Tongue (tissue), 1 donor: ENCODE measurements at regions not wholly inside any gene's neighbourhood (a gene's known extent, or its start where the extent isn't known, plus 50 kb on each side); places are given as distances from the start of the nearest gene placed in this dataset.

Experiments used
- DNase-seq: peaks from one replicate; pipeline ENCODE4 v3.0.0-alpha.2; 2015

GRCh38 chr2:102967451-102967850 is 205.6 kb downstream of the TMEM182 start:
- DNase-seq: no peak

DNA sequence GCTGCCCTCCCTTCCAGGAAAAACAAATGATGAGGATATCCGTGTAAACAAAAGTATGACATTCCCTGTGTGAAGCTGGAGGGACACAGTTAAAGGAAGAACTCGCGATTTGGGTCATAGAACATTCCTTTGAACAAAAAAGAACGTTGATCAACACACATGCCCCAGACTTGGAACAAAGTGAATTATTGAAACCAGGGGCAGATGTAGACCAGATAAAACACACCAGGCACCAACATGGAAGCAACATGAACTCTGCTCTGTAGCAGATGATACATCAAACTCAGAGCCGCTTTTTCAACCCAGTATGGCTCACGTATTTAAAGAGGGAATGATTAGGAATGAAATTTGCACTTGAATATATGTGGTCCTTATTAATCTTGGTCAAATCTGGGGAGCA is 206.5 kb downstream of the TMEM182 start:
- DNase-seq: no peak

DNA sequence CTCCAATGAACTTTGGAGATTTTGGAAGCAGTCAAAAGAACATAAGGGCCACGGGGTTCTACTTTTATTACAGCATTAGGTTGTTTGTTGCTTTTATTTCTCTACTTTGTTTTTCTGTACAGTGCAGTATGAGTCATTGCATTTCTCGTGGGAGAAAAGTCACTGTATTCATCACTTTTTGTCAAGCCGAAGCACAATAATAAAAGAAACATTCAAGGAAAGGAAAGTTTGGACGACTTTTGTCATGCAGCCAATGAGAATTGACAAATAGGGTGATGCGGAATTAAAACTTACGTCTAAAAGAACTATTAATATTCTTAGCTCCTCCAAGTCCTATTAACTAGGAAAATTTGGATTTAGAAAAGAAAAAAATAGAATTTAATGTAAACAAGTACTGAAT is 209.9 kb downstream of the TMEM182 start:
- no peak for DNase-seq

- DNase-seq: peak; percentile 71
Observed at GRCh38 chr2:102975996-102976975, 214.5 kb downstream of the TMEM182 start.

DNA sequence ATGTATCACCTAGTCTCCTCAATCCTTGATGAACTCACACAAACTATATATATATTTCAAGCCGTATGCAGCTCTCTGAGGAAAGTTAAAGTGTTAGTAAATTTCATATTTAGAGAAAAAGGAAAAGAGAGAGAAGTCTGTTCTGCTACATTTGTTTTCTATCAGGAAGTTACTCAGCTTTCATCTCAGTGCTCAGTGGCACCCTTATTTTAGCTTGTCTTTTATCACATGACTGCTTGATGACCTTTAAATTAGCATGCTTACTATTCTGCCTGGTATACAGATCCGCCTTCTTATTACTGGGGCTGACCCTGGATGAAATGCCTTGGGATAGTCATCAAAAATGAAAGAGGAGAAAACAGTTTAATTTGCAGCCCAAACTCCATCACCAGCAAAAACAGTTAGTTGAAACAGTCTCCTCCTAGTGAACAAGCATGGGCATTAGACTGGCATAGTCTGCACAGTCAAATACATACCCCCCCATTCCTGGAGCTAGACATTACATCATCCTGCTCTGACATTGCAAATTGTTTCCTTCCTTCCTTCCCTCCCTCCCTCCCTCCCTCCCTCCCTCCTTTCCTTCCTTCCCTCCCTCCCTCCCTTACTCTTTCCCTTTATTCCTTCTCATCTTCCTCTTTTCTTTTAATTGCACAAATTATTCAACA is 215.7 kb downstream of the TMEM182 start:
- no peak for DNase-seq

DNA sequence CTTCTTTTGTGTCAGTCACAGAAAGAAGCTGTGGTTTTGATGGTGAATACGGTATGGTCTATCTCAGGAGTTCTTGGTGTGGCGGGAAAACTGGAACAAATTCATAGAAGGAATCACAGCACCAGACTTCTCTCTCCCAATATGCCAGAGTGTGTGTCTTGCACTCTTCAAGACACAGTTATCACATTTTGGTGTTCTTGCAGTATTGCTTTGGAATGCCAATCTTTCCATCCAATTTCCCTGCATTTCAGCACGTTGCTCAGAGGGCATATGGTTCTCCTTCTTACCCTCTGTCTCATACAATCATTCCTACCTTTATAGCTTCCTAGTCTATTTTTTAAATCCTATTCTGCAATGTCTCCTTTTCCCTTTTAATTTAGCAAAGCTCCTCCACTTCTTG is 216.3 kb downstream of the TMEM182 start:
- no peak for DNase-seq

DNA sequence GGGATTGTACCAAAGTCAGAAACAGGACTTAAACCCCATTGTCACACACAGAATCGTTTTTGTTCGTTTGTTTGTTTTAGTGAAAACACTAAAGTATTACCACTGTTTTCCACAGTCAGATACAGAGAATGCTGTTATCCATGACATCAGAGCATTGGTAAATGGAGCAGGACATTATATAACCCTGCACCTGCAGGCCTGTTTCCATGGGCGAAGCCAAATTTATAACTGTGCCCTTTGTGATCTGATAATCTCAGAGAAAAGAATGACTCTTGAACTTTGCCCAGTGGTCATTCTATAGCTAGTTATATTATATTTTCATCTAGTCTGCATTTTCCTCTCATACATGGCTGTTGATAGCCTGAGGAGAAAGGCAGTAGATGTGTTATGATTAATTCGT is 217.6 kb downstream of the TMEM182 start:
- DNase-seq: no peak

- no peak for DNase-seq
Observed at GRCh38 chr2:102983786-102984185, 222.0 kb downstream of the TMEM182 start.

GRCh38 chr2:102986826-102987490 is 225.1 kb downstream of the TMEM182 start:
- no peak for DNase-seq

GRCh38 chr2:102992607-102993006 is 230.8 kb downstream of the TMEM182 start:
- DNase-seq: no peak

GRCh38 chr2:102999958-103000357 is 238.1 kb downstream of the TMEM182 start:
- no peak for DNase-seq

- DNase-seq: no peak
Observed at GRCh38 chr2:103002954-103003353, 241.1 kb downstream of the TMEM182 start.

- no peak for DNase-seq
Observed at GRCh38 chr2:103003750-103004260, 242.0 kb downstream of the TMEM182 start.

DNA sequence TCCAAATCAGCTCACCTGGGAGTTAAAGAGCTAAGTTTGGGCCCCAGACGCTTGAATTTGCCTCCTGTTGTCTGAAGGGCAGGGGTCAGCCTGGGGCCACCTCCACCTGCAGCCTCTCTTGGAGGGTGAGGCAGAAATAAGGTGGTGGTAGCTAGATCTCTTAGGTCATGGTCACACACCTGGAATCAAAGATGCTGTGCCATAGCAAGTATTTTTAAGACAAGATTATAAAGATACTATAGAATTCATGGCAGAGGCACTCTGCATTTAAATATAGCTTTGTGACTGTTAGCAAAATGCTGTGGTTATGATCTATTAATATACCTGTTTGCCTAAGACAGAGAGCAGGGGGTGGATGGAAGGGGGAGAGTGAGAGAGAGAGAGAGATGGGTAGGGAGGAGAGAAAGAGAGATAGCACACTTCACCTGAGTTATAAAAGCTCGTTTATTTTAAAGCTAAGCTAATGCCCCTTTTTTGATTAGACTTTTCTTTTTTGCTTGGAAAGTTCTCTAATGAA is 242.7 kb downstream of the TMEM182 start:
- DNase-seq: no peak

- DNase-seq: no peak
Observed at GRCh38 chr2:103005393-103005792, 243.6 kb downstream of the TMEM182 start.

DNA sequence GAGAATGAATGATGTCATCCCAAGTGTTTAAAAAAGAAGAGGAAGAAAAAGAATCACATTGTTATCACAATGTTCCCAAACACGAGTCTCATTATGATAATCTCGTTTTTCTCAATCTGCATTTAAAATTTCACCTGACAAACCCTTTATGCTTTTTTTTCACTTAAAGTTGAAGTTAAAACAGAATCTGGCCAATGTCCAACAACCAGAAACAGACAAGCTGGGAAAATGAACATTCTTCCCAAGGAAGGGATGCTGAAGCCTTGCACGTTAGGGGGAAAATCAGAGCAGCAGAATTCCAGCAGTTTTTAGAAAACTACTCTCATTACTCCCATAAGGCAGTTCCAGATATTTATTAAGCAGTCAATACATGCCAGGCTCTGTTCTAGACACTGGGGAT is 245.3 kb downstream of the TMEM182 start:
- no peak for DNase-seq

GRCh38 chr2:103008586-103008985 is 246.8 kb downstream of the TMEM182 start:
- no peak for DNase-seq

GRCh38 chr2:103009871-103010270 is 248.0 kb downstream of the TMEM182 start:
- DNase-seq: no peak

DNA sequence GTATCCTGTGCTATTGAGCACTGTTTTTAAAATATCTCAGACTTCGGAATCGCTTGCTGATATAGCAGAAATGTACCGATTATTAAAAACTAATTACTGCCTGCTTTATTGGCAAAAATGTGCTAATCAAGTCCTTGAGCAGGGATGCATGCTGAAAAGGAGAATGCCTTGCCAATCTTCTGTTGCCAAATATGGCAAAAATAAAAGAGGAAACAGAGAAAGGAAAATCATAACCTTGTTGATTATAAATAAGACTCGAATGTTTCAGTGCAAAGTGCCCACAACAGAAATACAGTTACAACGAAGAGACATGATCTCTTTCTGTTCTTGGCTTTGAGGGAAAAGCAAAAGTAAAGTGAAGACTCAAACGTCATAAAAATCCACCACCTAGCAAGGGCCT is 248.5 kb downstream of the TMEM182 start:
- no peak for DNase-seq

DNA sequence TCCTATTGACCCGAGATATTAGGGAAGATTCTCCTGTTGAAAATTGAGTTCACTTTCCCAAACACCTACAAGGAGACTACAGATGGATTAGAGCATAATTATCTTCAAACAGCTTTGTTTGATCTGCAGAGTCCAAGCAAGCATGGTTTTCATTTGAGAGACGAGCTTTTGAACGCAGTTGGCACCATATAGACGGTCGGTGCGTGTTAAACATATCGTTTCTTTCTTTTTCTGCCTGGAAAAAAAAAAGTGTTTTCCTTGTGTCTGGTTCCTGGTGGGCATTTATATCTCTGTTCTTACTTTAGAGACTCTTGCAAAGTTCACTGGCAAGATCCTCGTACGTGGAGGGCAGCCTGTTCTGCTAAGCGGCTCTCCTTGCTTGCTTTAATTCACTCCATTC is 248.9 kb downstream of the TMEM182 start:
- DNase-seq: no peak

DNA sequence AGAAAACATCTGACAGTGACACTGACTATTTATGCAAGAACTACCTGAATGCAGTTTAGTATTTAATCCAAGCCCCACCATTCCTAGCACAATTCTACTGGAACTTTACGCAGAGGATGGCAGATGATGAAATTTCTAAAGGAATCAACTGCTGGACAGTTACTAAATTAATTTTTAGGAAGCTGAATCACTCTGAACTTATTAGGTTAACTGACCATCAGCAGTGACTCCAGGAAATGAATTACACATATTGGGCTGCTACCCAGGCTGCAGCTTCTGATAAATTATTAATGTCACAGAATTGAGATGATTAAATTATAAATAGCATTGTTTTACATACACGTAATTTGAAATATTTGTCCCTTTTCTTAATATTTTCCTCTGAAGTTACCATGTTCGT is 250.8 kb downstream of the TMEM182 start:
- DNase-seq: no peak

- DNase-seq: peak; percentile 58
Observed at GRCh38 chr2:103025056-103025455, 263.2 kb downstream of the TMEM182 start.

- DNase-seq: no peak
Observed at GRCh38 chr2:103028181-103028580, 266.4 kb downstream of the TMEM182 start.
